Gastrocnemius medialis (tissue), 4 donors: ENCODE measurements at regions not wholly inside any gene's neighbourhood (a gene's known extent, or its start where the extent isn't known, plus 50 kb on each side); places are given as distances from the start of the nearest gene placed in this dataset.

Source experiments
- POLR2A ChIP-seq, 2 donors: fragments of 450-650 bp; IDR thresholded peaks; one replicate each; pipeline ENCODE4 v1.6.1; 2017; ENCODE audit warnings: antibody characterized with exemption in 2 of 2, mild to moderate bottlenecking in 2 of 2, moderate library complexity in 2 of 2
- TF ChIP-seq, protein P1 (sequence below), 5 experiments: fragments of 450-650 bp in 3 of 5; fragments of 200-600 bp in 2 of 5; sonication (generic) in 2 of 5; IDR thresholded peaks in 4 of 5; conservative IDR thresholded peaks in 1 of 5; 1 replicate in 4 of 5; 2 replicates in 1 of 5; pipeline ENCODE4 v1.5.1; 2016 to 2019; ENCODE audit warnings: antibody characterized with exemption in 5 of 5, mild to moderate bottlenecking in 3 of 5, moderate library complexity in 3 of 5

DNA sequence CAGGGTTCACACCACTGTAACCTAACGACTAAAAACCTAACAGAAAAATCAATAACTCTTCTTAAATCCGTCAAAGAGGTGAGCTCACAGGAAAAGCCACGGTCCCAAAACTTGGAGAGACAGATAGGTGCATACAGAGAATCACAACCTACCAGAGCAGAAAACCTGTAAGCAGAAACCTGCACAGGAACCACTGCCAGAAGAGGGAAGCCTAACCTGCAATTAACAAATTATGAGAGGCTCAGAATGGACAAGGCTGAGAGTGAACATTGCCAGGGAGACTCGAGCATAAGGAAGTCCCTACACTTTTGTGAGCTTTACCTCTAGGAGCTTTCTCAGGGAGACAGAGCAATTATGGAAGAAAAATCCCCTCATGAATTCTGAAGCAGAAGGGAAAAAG lies 156.2 kb upstream of the NETO1 start:
- TF ChIP-seq, protein P1, sequence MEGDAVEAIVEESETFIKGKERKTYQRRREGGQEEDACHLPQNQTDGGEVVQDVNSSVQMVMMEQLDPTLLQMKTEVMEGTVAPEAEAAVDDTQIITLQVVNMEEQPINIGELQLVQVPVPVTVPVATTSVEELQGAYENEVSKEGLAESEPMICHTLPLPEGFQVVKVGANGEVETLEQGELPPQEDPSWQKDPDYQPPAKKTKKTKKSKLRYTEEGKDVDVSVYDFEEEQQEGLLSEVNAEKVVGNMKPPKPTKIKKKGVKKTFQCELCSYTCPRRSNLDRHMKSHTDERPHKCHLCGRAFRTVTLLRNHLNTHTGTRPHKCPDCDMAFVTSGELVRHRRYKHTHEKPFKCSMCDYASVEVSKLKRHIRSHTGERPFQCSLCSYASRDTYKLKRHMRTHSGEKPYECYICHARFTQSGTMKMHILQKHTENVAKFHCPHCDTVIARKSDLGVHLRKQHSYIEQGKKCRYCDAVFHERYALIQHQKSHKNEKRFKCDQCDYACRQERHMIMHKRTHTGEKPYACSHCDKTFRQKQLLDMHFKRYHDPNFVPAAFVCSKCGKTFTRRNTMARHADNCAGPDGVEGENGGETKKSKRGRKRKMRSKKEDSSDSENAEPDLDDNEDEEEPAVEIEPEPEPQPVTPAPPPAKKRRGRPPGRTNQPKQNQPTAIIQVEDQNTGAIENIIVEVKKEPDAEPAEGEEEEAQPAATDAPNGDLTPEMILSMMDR (IDR thresholded peaks at IDR 0.05 in 4 of 5, conservative IDR thresholded peaks at IDR 0.05 in 1 of 5), result no peak
- no peak for TF ChIP-seq POLR2A (IDR thresholded peaks at IDR 0.05)
